HEK293T (cell line): ENCODE measurements at regions not wholly inside any gene's neighbourhood (a gene's known extent, or its start where the extent isn't known, plus 50 kb on each side); places are given as distances from the start of the nearest gene placed in this dataset.

Experiments used
- ARNT ChIP-seq: fragments of 450-650 bp; IDR thresholded peaks from 2 replicates; pipeline ENCODE4 v1.6.1; 2017; ENCODE audit warnings: mild to moderate bottlenecking
- BHLHE40 ChIP-seq: fragments of 450-650 bp; IDR thresholded peaks from 2 replicates; pipeline ENCODE4 v1.6.1; 2016; ENCODE audit warnings: mild to moderate bottlenecking, moderate library complexity, borderline replicate concordance
- ELF4 ChIP-seq: fragments of 450-650 bp; IDR thresholded peaks from 2 replicates; pipeline ENCODE4 v1.6.1; 2017; ENCODE audit warnings: antibody characterized with exemption
- FOXM1 ChIP-seq: fragments of 450-650 bp; IDR thresholded peaks from 2 replicates; pipeline ENCODE4 v1.6.1; 2017; ENCODE audit warnings: mild to moderate bottlenecking, borderline replicate concordance
- L3MBTL2 ChIP-seq: fragments of 450-650 bp; conservative IDR thresholded peaks from 2 replicates; pipeline ENCODE4 v1.6.1; 2016; ENCODE audit warnings: mild to moderate bottlenecking
- LEF1 ChIP-seq: fragments of 450-650 bp; IDR thresholded peaks from 2 replicates; pipeline ENCODE4 v1.6.1; 2017; ENCODE audit warnings: mild to moderate bottlenecking, borderline replicate concordance
- NFRKB ChIP-seq: fragments of 450-650 bp; IDR thresholded peaks from 2 replicates; pipeline ENCODE4 v1.6.1; 2016; ENCODE audit warnings: mild to moderate bottlenecking, moderate library complexity
- PKNOX1 ChIP-seq: fragments of 450-650 bp; IDR thresholded peaks from 2 replicates; pipeline ENCODE4 v1.6.1; 2016
- SP1 ChIP-seq: fragments of 450-650 bp; IDR thresholded peaks from 2 replicates; pipeline ENCODE4 v1.6.1; 2017
- SUZ12 ChIP-seq: fragments of 450-650 bp; IDR thresholded peaks from 2 replicates; pipeline ENCODE4 v1.6.1; 2016; ENCODE audit warnings: mild to moderate bottlenecking
- TARDBP ChIP-seq: fragments of 450-650 bp; IDR thresholded peaks from 2 replicates; pipeline ENCODE4 v1.6.1; 2016

GRCh38 chr12:92244036-92244435 lies 98.4 kb upstream of the BTG1 start:
- no peak for TF ChIP-seq SUZ12
- no peak for TF ChIP-seq BHLHE40
- TF ChIP-seq NFRKB = no peak
- no peak for TF ChIP-seq LEF1
- TF ChIP-seq SP1 = no peak
- no peak for TF ChIP-seq PKNOX1
- TF ChIP-seq TARDBP = no peak
- TF ChIP-seq FOXM1 = no peak
- TF ChIP-seq L3MBTL2 = no peak
- no peak for TF ChIP-seq ARNT
- no peak for TF ChIP-seq ELF4
